ENCODE measurements at regions not wholly inside any gene's neighbourhood (a gene's known extent, or its start where the extent isn't known, plus 50 kb on each side); places are given as distances from the start of the nearest gene placed in this dataset.

GRCh38 chr2:65613968-65614555, 181.7 kb upstream of the SPRED2 start:
- Histone ChIP-seq H3K27me3 (replicated peaks; ENCODE audit: insufficient read depth, low read depth, low read length, poor library complexity) (no peaks in the 10 kb centered on the region), H3K4me1 (ENCODE audit: insufficient read depth, low read length, poor library complexity, severe bottlenecking) (peaks cover 15% of the 10 kb centered on the region), H3K4me3 (ENCODE audit: low read depth, low read length, poor library complexity, severe bottlenecking) (no peak overlapping the region), H3K27ac (ENCODE audit: low read depth, low read length, poor library complexity, severe bottlenecking) (no peak overlapping the region), H3K36me3 (ENCODE audit: insufficient read depth, low read length, poor library complexity, severe bottlenecking) (no peaks in the 10 kb centered on the region), H3K9me3 (ENCODE audit: low read depth, low read length, poor library complexity, severe bottlenecking) (no peaks in the 10 kb centered on the region)
- ChIA-PET POLR2A (ENCODE audit: low non-redundant PET) (no interaction called here), CTCF (no interaction called here)
- intact Hi-C loops (cut with micrococcal nuclease; ENCODE audit: unreplicated experiment) = no loop called here
- BruUV-seq (replicated peaks) = no TSS peak
- no peak for DNase-seq (ENCODE audit: low spot score)
- TF ChIP-seq EZH2 (IDR thresholded peaks at IDR 0.05; ENCODE audit: borderline replicate concordance, low read depth, low read length, poor library complexity, severe bottlenecking) (no peak), CTCF (conservative IDR thresholded peaks at IDR 0.05; ENCODE audit: low read depth, low read length) (no peak)

GRCh38 chr2:65611488-65611887, 179.1 kb upstream of the SPRED2 start:
- BruUV-seq (replicated peaks) = no TSS peak
- no peaks in the 10 kb centered on the region for H3K27me3 ChIP-seq (replicated peaks; ENCODE audit: insufficient read depth, low read depth, low read length, poor library complexity)
- H3K27ac ChIP-seq (ENCODE audit: low read depth, low read length, poor library complexity, severe bottlenecking) = no peak overlapping the region
- H3K4me3 ChIP-seq (ENCODE audit: low read depth, low read length, poor library complexity, severe bottlenecking) = no peak overlapping the region
- H3K4me1 ChIP-seq (ENCODE audit: insufficient read depth, low read length, poor library complexity, severe bottlenecking) = peaks cover 13% of the 10 kb centered on the region
- no peak for DNase-seq (ENCODE audit: low spot score)
- no peaks in the 10 kb centered on the region for H3K36me3 ChIP-seq (ENCODE audit: insufficient read depth, low read length, poor library complexity, severe bottlenecking)
- H3K9me3 ChIP-seq (ENCODE audit: low read depth, low read length, poor library complexity, severe bottlenecking) = no peaks in the 10 kb centered on the region
- CTCF ChIA-PET = no interaction called here
- no peak for TF ChIP-seq EZH2 (IDR thresholded peaks at IDR 0.05; ENCODE audit: borderline replicate concordance, low read depth, low read length, poor library complexity, severe bottlenecking)
- TF ChIP-seq CTCF (conservative IDR thresholded peaks at IDR 0.05; ENCODE audit: low read depth, low read length) = no peak
- intact Hi-C loops (cut with micrococcal nuclease; ENCODE audit: unreplicated experiment) = no loop called here
- POLR2A ChIA-PET (ENCODE audit: low non-redundant PET) = no interaction called here

- POLR2A ChIA-PET (ENCODE audit: low non-redundant PET) = no interaction called here
- CTCF ChIA-PET = no interaction called here
- no TSS peak for BruUV-seq (replicated peaks)
Measured at GRCh38 chr2:65608916-65609315, 176.5 kb upstream of the SPRED2 start.

More at GRCh38 chr2:65608916-65609315, 176.5 kb upstream of the SPRED2 start:
- no peaks in the 10 kb centered on the region for H3K27me3 ChIP-seq (replicated peaks; ENCODE audit: insufficient read depth, low read depth, low read length, poor library complexity)
- intact Hi-C loops (cut with micrococcal nuclease; ENCODE audit: unreplicated experiment) = no loop called here
- DNase-seq (ENCODE audit: low spot score) = no peak
- H3K36me3 ChIP-seq (ENCODE audit: insufficient read depth, low read length, poor library complexity, severe bottlenecking) = no peaks in the 10 kb centered on the region
- H3K9me3 ChIP-seq (ENCODE audit: low read depth, low read length, poor library complexity, severe bottlenecking) = no peaks in the 10 kb centered on the region
- no peak overlapping the region for H3K4me3 ChIP-seq (ENCODE audit: low read depth, low read length, poor library complexity, severe bottlenecking)
- H3K4me1 ChIP-seq (ENCODE audit: insufficient read depth, low read length, poor library complexity, severe bottlenecking) = peaks cover 13% of the 10 kb centered on the region
- no peak overlapping the region for H3K27ac ChIP-seq (ENCODE audit: low read depth, low read length, poor library complexity, severe bottlenecking)
- TF ChIP-seq EZH2 (IDR thresholded peaks at IDR 0.05; ENCODE audit: borderline replicate concordance, low read depth, low read length, poor library complexity, severe bottlenecking) (no peak), CTCF (conservative IDR thresholded peaks at IDR 0.05; ENCODE audit: low read depth, low read length) (no peak)
